ENCODE measurements at regions not wholly inside any gene's neighbourhood (a gene's known extent, or its start where the extent isn't known, plus 50 kb on each side); places are given as distances from the start of the nearest gene placed in this dataset.

DNA sequence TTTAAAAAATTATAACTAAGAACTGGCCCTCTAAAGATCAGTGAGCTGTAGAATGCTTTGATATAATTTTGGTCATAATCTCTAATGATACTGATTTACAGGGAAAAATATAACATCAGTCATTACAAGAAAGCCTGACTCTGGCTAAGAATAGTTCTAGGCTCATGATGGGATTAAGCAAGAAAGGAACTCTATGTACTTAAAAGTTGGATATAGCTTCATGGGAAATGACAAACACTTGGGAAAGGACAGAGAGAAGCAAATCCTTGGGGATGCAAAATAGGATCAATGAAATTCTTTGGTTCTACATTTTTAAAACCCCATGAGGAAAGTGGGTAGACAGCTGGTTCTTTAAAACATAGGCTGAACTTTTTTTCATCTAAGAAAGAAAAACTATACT, 472.7 kb upstream of the NR2F2 start:
- TF ChIP-seq, protein P1, sequence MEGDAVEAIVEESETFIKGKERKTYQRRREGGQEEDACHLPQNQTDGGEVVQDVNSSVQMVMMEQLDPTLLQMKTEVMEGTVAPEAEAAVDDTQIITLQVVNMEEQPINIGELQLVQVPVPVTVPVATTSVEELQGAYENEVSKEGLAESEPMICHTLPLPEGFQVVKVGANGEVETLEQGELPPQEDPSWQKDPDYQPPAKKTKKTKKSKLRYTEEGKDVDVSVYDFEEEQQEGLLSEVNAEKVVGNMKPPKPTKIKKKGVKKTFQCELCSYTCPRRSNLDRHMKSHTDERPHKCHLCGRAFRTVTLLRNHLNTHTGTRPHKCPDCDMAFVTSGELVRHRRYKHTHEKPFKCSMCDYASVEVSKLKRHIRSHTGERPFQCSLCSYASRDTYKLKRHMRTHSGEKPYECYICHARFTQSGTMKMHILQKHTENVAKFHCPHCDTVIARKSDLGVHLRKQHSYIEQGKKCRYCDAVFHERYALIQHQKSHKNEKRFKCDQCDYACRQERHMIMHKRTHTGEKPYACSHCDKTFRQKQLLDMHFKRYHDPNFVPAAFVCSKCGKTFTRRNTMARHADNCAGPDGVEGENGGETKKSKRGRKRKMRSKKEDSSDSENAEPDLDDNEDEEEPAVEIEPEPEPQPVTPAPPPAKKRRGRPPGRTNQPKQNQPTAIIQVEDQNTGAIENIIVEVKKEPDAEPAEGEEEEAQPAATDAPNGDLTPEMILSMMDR (IDR thresholded peaks at IDR 0.05) = no peak
- TF ChIP-seq POLR2A (IDR thresholded peaks at IDR 0.05) = no peak
